ENCODE measurements at regions not wholly inside any gene's neighbourhood (a gene's known extent, or its start where the extent isn't known, plus 50 kb on each side); places are given as distances from the start of the nearest gene placed in this dataset.

- H3K27ac Mint-ChIP-seq, result no peak overlapping the region
- peaks cover 15% of the 10 kb centered on the region for H3K27me3 Mint-ChIP-seq
- H3K4me3 Mint-ChIP-seq, result no peak overlapping the region
- no peaks in the 10 kb centered on the region for H3K4me1 Mint-ChIP-seq
- no peaks in the 10 kb centered on the region for H3K36me3 Mint-ChIP-seq
- no peak for DNase-seq (ENCODE audit: low spot score in 2 of 2)
- no peak for ATAC-seq (ENCODE audit: low read depth)
- H3K9me3 Mint-ChIP-seq, result no peaks in the 10 kb centered on the region
Measured at GRCh38 chr1:30356839-30357238, 366.5 kb downstream of the MATN1 start.

- Mint-ChIP-seq H3K36me3 (no peaks in the 10 kb centered on the region), H3K27me3 (peaks cover 13% of the 10 kb centered on the region), H3K9me3 (peaks cover under 1% of the 10 kb centered on the region), H3K4me1 (no peaks in the 10 kb centered on the region), H3K27ac (no peak overlapping the region), H3K4me3 (no peak overlapping the region)
- DNase-seq (ENCODE audit: low spot score in 2 of 2) (no peak), ATAC-seq (ENCODE audit: low read depth) (no peak)
Measured at GRCh38 chr1:30354410-30354809, 369.0 kb downstream of the MATN1 start.

GRCh38 chr1:30353637-30354036 is 369.7 kb downstream of the MATN1 start:
- Mint-ChIP-seq H3K4me1 (no peaks in the 10 kb centered on the region), H3K27ac (no peak overlapping the region), H3K36me3 (no peaks in the 10 kb centered on the region), H3K4me3 (no peak overlapping the region), H3K9me3 (peaks cover 5% of the 10 kb centered on the region), H3K27me3 (peaks cover 12% of the 10 kb centered on the region)
- no peak for DNase-seq (ENCODE audit: low spot score in 2 of 2)
- ATAC-seq (ENCODE audit: low read depth), result no peak

- DNase-seq (ENCODE audit: low spot score in 2 of 2) (no peak), ATAC-seq (ENCODE audit: low read depth) (no peak)
- H3K4me3 Mint-ChIP-seq, result no peak overlapping the region
- peaks cover 15% of the 10 kb centered on the region for H3K9me3 Mint-ChIP-seq
- H3K4me1 Mint-ChIP-seq, result no peaks in the 10 kb centered on the region
- H3K27ac Mint-ChIP-seq, result no peak overlapping the region
- peaks cover 3% of the 10 kb centered on the region for H3K36me3 Mint-ChIP-seq
- H3K27me3 Mint-ChIP-seq, result peaks cover under 1% of the 10 kb centered on the region
Measured at GRCh38 chr1:30348147-30348546, 375.2 kb downstream of the MATN1 start.

- ATAC-seq (ENCODE audit: low read depth) (no peak), DNase-seq (ENCODE audit: low spot score in 2 of 2) (no peak)
- peaks cover 16% of the 10 kb centered on the region for H3K9me3 Mint-ChIP-seq
- no peaks in the 10 kb centered on the region for H3K4me1 Mint-ChIP-seq
- H3K36me3 Mint-ChIP-seq, result peaks cover 3% of the 10 kb centered on the region
- no peak overlapping the region for H3K27ac Mint-ChIP-seq
- H3K4me3 Mint-ChIP-seq, result no peak overlapping the region
- H3K27me3 Mint-ChIP-seq, result peaks cover 1% of the 10 kb centered on the region
Measured at GRCh38 chr1:30345491-30346130, 377.8 kb downstream of the MATN1 start.

- H3K27me3 Mint-ChIP-seq, result peaks cover 1% of the 10 kb centered on the region
- peaks cover 11% of the 10 kb centered on the region for H3K9me3 Mint-ChIP-seq
- no peak for ATAC-seq (ENCODE audit: low read depth)
- H3K36me3 Mint-ChIP-seq, result peaks cover 3% of the 10 kb centered on the region
- H3K4me1 Mint-ChIP-seq, result no peaks in the 10 kb centered on the region
- H3K27ac Mint-ChIP-seq, result no peak overlapping the region
- no peak for DNase-seq (ENCODE audit: low spot score in 2 of 2)
- no peak overlapping the region for H3K4me3 Mint-ChIP-seq
Measured at GRCh38 chr1:30343562-30343961, 379.8 kb downstream of the MATN1 start.

- Mint-ChIP-seq H3K4me3 (no peak overlapping the region), H3K36me3 (peaks cover 3% of the 10 kb centered on the region), H3K9me3 (peaks cover 5% of the 10 kb centered on the region), H3K27ac (no peak overlapping the region), H3K27me3 (peaks cover 1% of the 10 kb centered on the region), H3K4me1 (no peaks in the 10 kb centered on the region)
- no peak for DNase-seq (ENCODE audit: low spot score in 2 of 2)
- no peak for ATAC-seq (ENCODE audit: low read depth)
Measured at GRCh38 chr1:30342535-30343141, 380.7 kb downstream of the MATN1 start.

GRCh38 chr1:30340934-30341333 is 382.5 kb downstream of the MATN1 start:
- ATAC-seq (ENCODE audit: low read depth) (no peak), DNase-seq (ENCODE audit: low spot score in 2 of 2) (no peak)
- Mint-ChIP-seq H3K27me3 (peaks cover 1% of the 10 kb centered on the region), H3K4me3 (no peak overlapping the region), H3K4me1 (no peaks in the 10 kb centered on the region), H3K27ac (no peak overlapping the region), H3K36me3 (peaks cover 3% of the 10 kb centered on the region), H3K9me3 (peaks cover 3% of the 10 kb centered on the region)

- H3K36me3 Mint-ChIP-seq, result peaks cover 3% of the 10 kb centered on the region
- DNase-seq (ENCODE audit: low spot score in 2 of 2) (no peak), ATAC-seq (ENCODE audit: low read depth) (no peak)
- no peaks in the 10 kb centered on the region for H3K4me1 Mint-ChIP-seq
- H3K4me3 Mint-ChIP-seq, result no peak overlapping the region
- peaks cover 3% of the 10 kb centered on the region for H3K9me3 Mint-ChIP-seq
- H3K27me3 Mint-ChIP-seq, result peaks cover 1% of the 10 kb centered on the region
- H3K27ac Mint-ChIP-seq, result no peak overlapping the region
Measured at GRCh38 chr1:30339866-30340265, 383.5 kb downstream of the MATN1 start.

- ATAC-seq (ENCODE audit: low read depth), result no peak
- Mint-ChIP-seq H3K9me3 (peaks cover 3% of the 10 kb centered on the region), H3K4me1 (no peaks in the 10 kb centered on the region)
Measured at GRCh38 chr1:30338765-30339164, 384.6 kb downstream of the MATN1 start.

GRCh38 chr1:30337324-30337620 is 386.1 kb downstream of the MATN1 start:
- no peaks in the 10 kb centered on the region for H3K4me1 Mint-ChIP-seq
- H3K36me3 Mint-ChIP-seq, result no peaks in the 10 kb centered on the region
- H3K9me3 Mint-ChIP-seq, result no peaks in the 10 kb centered on the region
- H3K4me3 Mint-ChIP-seq, result no peak overlapping the region
- ATAC-seq (ENCODE audit: low read depth), result no peak
- no peak overlapping the region for H3K27ac Mint-ChIP-seq
- H3K27me3 Mint-ChIP-seq, result no peaks in the 10 kb centered on the region
- DNase-seq (ENCODE audit: low spot score in 2 of 2), result no peak

More at GRCh38 chr1:30338765-30339164, 384.6 kb downstream of the MATN1 start:
- Mint-ChIP-seq H3K27me3 (peaks cover 1% of the 10 kb centered on the region), H3K4me3 (no peak overlapping the region), H3K27ac (no peak overlapping the region), H3K36me3 (no peaks in the 10 kb centered on the region)
- DNase-seq (ENCODE audit: low spot score in 2 of 2), result no peak

GRCh38 chr1:30336550-30337323 is 386.6 kb downstream of the MATN1 start:
- no peaks in the 10 kb centered on the region for H3K36me3 Mint-ChIP-seq
- H3K4me3 Mint-ChIP-seq, result no peak overlapping the region
- H3K27me3 Mint-ChIP-seq, result peaks cover 2% of the 10 kb centered on the region
- no peaks in the 10 kb centered on the region for H3K4me1 Mint-ChIP-seq
- no peak overlapping the region for H3K27ac Mint-ChIP-seq
- ATAC-seq (ENCODE audit: low read depth), result no peak
- no peak for DNase-seq (ENCODE audit: low spot score in 2 of 2)
- H3K9me3 Mint-ChIP-seq, result no peaks in the 10 kb centered on the region

GRCh38 chr1:30335997-30336390 is 387.4 kb downstream of the MATN1 start:
- no peak overlapping the region for H3K27ac Mint-ChIP-seq
- no peaks in the 10 kb centered on the region for H3K4me1 Mint-ChIP-seq
- H3K4me3 Mint-ChIP-seq, result no peak overlapping the region
- H3K36me3 Mint-ChIP-seq, result no peaks in the 10 kb centered on the region
- DNase-seq (ENCODE audit: low spot score in 2 of 2) (no peak), ATAC-seq (ENCODE audit: low read depth) (no peak)
- H3K9me3 Mint-ChIP-seq, result no peaks in the 10 kb centered on the region
- peaks cover 2% of the 10 kb centered on the region for H3K27me3 Mint-ChIP-seq

GRCh38 chr1:30335389-30335996 is 387.9 kb downstream of the MATN1 start:
- Mint-ChIP-seq H3K9me3 (no peaks in the 10 kb centered on the region), H3K27ac (no peak overlapping the region), H3K4me3 (no peak overlapping the region), H3K36me3 (no peaks in the 10 kb centered on the region), H3K4me1 (no peaks in the 10 kb centered on the region), H3K27me3 (peaks cover 4% of the 10 kb centered on the region)
- ATAC-seq (ENCODE audit: low read depth) (no peak), DNase-seq (ENCODE audit: low spot score in 2 of 2) (no peak)

Data from memory B cell (primary cell).